IMR-90 (cell line): ENCODE measurements at regions not wholly inside any gene's neighbourhood (a gene's known extent, or its start where the extent isn't known, plus 50 kb on each side); places are given as distances from the start of the nearest gene placed in this dataset.
A peak's percentile ranks its signal among the peaks of the same experiment; 100 is the strongest.

Source experiments
- ATAC-seq: fragments of 200-7000 bp; cut with Tn5 transposase; 2 replicates; pipeline ENCODE4 v1.9.1; 2020; ENCODE audit warnings: low read depth, mild to moderate bottlenecking, moderate library complexity
- BruUV-seq: library from RNA; stranded (reverse); fragments of 400-500 nt; replicated peaks from 2 replicates; lab custom pipeline; 2021; lab: Mats Ljungman, UMichigan
- CTCF ChIA-PET: fragments of 300-600 bp; formaldehyde crosslinking; extraction: SDS; loops from one replicate; lab custom pipeline; 2021; ENCODE audit warnings: antibody characterized with exemption; lab: Yijun Ruan, JAX
- POLR2A ChIA-PET: fragments of 300-600 bp; sonication (Branson Sonifier 250); formaldehyde crosslinking; loops from one replicate; lab custom pipeline; 2022; ENCODE audit warnings: antibody characterized with exemption; ENCODE audit not compliant: unreplicated experiment; lab: Charles Lee
- DNase-seq: peaks from one replicate; pipeline ENCODE4 v3.0.0; 2013
- H2AFZ ChIP-seq: replicated peaks from 2 replicates; pipeline ENCODE3; 2013; ENCODE audit warnings: low read length, mild to moderate bottlenecking; ENCODE audit not compliant: poor library complexity
- H2AK5ac ChIP-seq: 2 replicates; pipeline ENCODE4 v1.6.1; 2013; ENCODE audit warnings: low read depth, low read length, inconsistent platforms
- H2AK9ac ChIP-seq: replicated peaks from 2 replicates; pipeline ENCODE3; 2013; ENCODE audit warnings: mild to moderate bottlenecking, low read depth, low read length, moderate library complexity; ENCODE audit not compliant: poor library complexity
- H2BK120ac ChIP-seq: 2 replicates; pipeline ENCODE4 v1.6.1; 2013; ENCODE audit warnings: low read depth, low read length, inconsistent platforms
- H2BK15ac ChIP-seq: 3 replicates; pipeline ENCODE4 v1.6.1; 2013; ENCODE audit warnings: low read depth, low read length, inconsistent platforms
- H2BK20ac ChIP-seq: 2 replicates; pipeline ENCODE4 v1.6.1; 2013; ENCODE audit warnings: low read depth, mild to moderate bottlenecking, inconsistent platforms, low read length, moderate library complexity
- H2BK5ac ChIP-seq: 2 replicates; pipeline ENCODE4 v1.6.1; 2013; ENCODE audit warnings: mild to moderate bottlenecking, low read depth, low read length, inconsistent platforms; ENCODE audit not compliant: poor library complexity, severe bottlenecking
- H3K14ac ChIP-seq: replicated peaks from 2 replicates; pipeline ENCODE4 v1.6.1; 2013; ENCODE audit warnings: low read depth, low read length, inconsistent platforms
- H3K18ac ChIP-seq: 2 replicates; pipeline ENCODE4 v1.6.1; 2013; ENCODE audit warnings: low read depth, low read length, control low read depth
- H3K23ac ChIP-seq: 2 replicates; pipeline ENCODE4 v1.6.1; 2013; ENCODE audit warnings: low read depth, low read length, inconsistent platforms
- H3K27ac ChIP-seq: 2 replicates; pipeline ENCODE4 v1.5.1; 2013; ENCODE audit warnings: mild to moderate bottlenecking, control low read depth, low read length; ENCODE audit not compliant: insufficient read depth
- H3K27me3 ChIP-seq: 2 replicates; pipeline ENCODE4 v1.6.1; 2013; ENCODE audit warnings: low read length; ENCODE audit not compliant: control insufficient read depth, insufficient read depth
- H3K36me3 ChIP-seq: 2 replicates; pipeline ENCODE4 v1.6.1; 2013; ENCODE audit warnings: low read length, mixed read lengths; ENCODE audit not compliant: control insufficient read depth, insufficient read depth
- H3K4ac ChIP-seq: 2 replicates; pipeline ENCODE4 v1.6.1; 2013; ENCODE audit warnings: low read depth, low read length, inconsistent platforms
- H3K4me1 ChIP-seq: 2 replicates; pipeline ENCODE4 v1.6.1; 2013; ENCODE audit warnings: low read length, mixed read lengths; ENCODE audit not compliant: control insufficient read depth, insufficient read depth
- H3K4me2 ChIP-seq: 2 replicates; pipeline ENCODE4 v1.6.1; 2013; ENCODE audit warnings: low read depth, mild to moderate bottlenecking, control low read depth, low read length, moderate library complexity
- H3K4me3 ChIP-seq: 2 replicates; pipeline ENCODE4 v1.5.1; 2013; ENCODE audit warnings: low read depth, mild to moderate bottlenecking, control low read depth, low read length, moderate library complexity; ENCODE audit not compliant: insufficient read depth
- H3K56ac ChIP-seq: 2 replicates; pipeline ENCODE4 v1.6.1; 2013; ENCODE audit warnings: low read length, inconsistent platforms; ENCODE audit not compliant: insufficient read depth; ENCODE audit errors: extremely low read depth
- H3K79me1 ChIP-seq, 2 experiments: 2 replicates each; pipeline ENCODE4 v1.6.1; 2013; ENCODE audit warnings: low read length in 2 of 2, inconsistent platforms in 1 of 2, low read depth in 1 of 2
- H3K9ac ChIP-seq: 2 replicates; pipeline ENCODE4 v1.6.1; 2013; ENCODE audit warnings: low read depth, low read length, control low read depth
- H3K9me1 ChIP-seq: 2 replicates; pipeline ENCODE4 v1.6.1; 2013; ENCODE audit warnings: low read length, inconsistent platforms; ENCODE audit not compliant: insufficient read depth
- H3K9me3 ChIP-seq: 2 replicates; pipeline ENCODE4 v1.6.1; 2013; ENCODE audit warnings: low read length; ENCODE audit not compliant: control insufficient read depth, insufficient read depth
- H4K20me1 ChIP-seq: 2 replicates; pipeline ENCODE4 v1.6.1; 2013; ENCODE audit warnings: low read length, inconsistent platforms; ENCODE audit not compliant: insufficient read depth
- H4K5ac ChIP-seq: 2 replicates; pipeline ENCODE4 v1.6.1; 2013; ENCODE audit warnings: mild to moderate bottlenecking, low read depth, low read length, control low read depth
- H4K8ac ChIP-seq, 2 experiments: 2 replicates each; pipeline ENCODE4 v1.6.1; 2013; ENCODE audit warnings: low read depth in 2 of 2, low read length in 2 of 2, control low read depth in 1 of 2, inconsistent platforms in 1 of 2
- H4K91ac ChIP-seq: 2 replicates; pipeline ENCODE4 v1.6.1; 2013; ENCODE audit warnings: low read depth, low read length, inconsistent platforms; ENCODE audit not compliant: insufficient read depth
- FOS ChIP-seq: fragments of 150-350 bp; IDR thresholded peaks from 2 replicates; pipeline ENCODE4 v1.6.1; 2016; ENCODE audit warnings: low read depth, low read length
- WGBS, 2 experiments: methylation state at CpG; one replicate each; pipeline versions ENCODE4 v1.1.5 to v1.1.7; 2013; ENCODE audit warnings: missing lambda C conversion rate in 2 of 2; ENCODE audit not compliant: insufficient read length in 1 of 2; ENCODE audit errors: extremely low coverage in 2 of 2; 5-methylcytosine and 5-hydroxymethylcytosine counted together
- dilution Hi-C: fragments of 300-500 bp; cut with HindIII; formaldehyde crosslinking; loops from one replicate; pipeline ENCODE4 v1.14.3; 2018; ENCODE audit warnings: low sequenced_read_pairs; ENCODE audit not compliant: unreplicated experiment
- in situ Hi-C: fragments of 300-500 bp; cut with MboI; formaldehyde crosslinking; loops from 3 replicates; pipeline ENCODE4 v1.14.3; 2019; ENCODE audit warnings: low sequenced_read_pairs, inconsistent platforms, mixed read lengths
- intact Hi-C: fragments of 100-400 bp; cut with micrococcal nuclease; formaldehyde crosslinking; loops from 2 replicates; pipeline ENCODE4 v1.10.0; 2022

DNA sequence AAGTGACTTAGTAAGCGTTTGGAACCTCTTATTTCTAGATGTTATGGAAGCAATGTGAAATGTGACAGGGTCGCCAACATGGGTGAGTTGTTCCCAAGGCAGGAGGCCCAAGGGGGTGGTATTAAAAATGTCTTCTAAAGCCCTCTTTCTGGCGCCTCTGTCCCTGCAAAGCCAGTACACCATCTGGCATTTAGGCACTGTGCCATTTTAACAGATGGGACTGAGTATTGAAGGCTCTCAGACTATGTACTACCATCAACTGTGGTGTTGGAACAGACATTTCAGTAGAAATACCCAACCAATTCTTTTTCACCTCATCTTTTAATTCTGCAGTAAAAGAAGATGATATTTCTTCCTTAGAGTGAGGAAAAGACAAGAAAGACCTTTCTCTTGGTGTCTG is 384.5 kb upstream of the MMADHC start:
- in situ Hi-C loops, result no loop called here
- peak; percentile 23 for DNase-seq
- ChIA-PET CTCF (no interaction called here), POLR2A (no interaction called here)
- Histone ChIP-seq H3K27ac (no peak overlapping the region), H2BK20ac (no peak overlapping the region), H4K5ac (no peak overlapping the region), H2AK9ac (no peak overlapping the region), H3K4me1 (no peaks in the 10 kb centered on the region), H2AFZ (no peak overlapping the region), H3K9me3 (no peaks in the 10 kb centered on the region), H2BK5ac (no peak overlapping the region), H2BK120ac (no peak overlapping the region), H2BK15ac (no peak overlapping the region), H4K20me1 (no peaks in the 10 kb centered on the region), H3K14ac (no peak overlapping the region), H3K9me1 (no peaks in the 10 kb centered on the region), H4K91ac (no peak overlapping the region), H3K56ac (no peak overlapping the region), H3K36me3 (no peaks in the 10 kb centered on the region), H3K9ac (no peak overlapping the region), H3K79me1 (no peaks in the 10 kb centered on the region), H3K18ac (no peak overlapping the region), H3K4ac (no peak overlapping the region), H2AK5ac (no peak overlapping the region), H3K23ac (no peak overlapping the region), H3K4me2 (no peak overlapping the region), H3K4me3 (no peak overlapping the region), H4K8ac (no peak overlapping the region), H3K27me3 (no peaks in the 10 kb centered on the region)
- no TSS peak for BruUV-seq
- no CpG with 5 or more reads among the region's 3 CpGs for WGBS, 2 experiments
- dilution Hi-C loops, result no loop called here
- TF ChIP-seq FOS, result no peak
- intact Hi-C loops, result no loop called here
- ATAC-seq, result peak; percentile 37; the same call in 1 of the 2 replicates
